HepG2 (cell line): ENCODE measurements at regions not wholly inside any gene's neighbourhood (a gene's known extent, or its start where the extent isn't known, plus 50 kb on each side); places are given as distances from the start of the nearest gene placed in this dataset.

Experiments used
- ATAC-seq: fragments of 200-7000 bp; cut with Tn5 transposase; 3 replicates; pipeline ENCODE4 v1.9.1; 2020; ENCODE audit warnings: mild to moderate bottlenecking, moderate library complexity
- BruUV-seq: library from RNA; stranded (reverse); fragments of 400-500 nt; replicated peaks from 2 replicates; lab custom pipeline; 2021; lab: Mats Ljungman, UMichigan
- CTCF ChIA-PET: fragments of 300-600 bp; formaldehyde crosslinking; extraction: SDS; loops from one replicate; lab custom pipeline; 2021; ENCODE audit warnings: low total read pairs, inconsistent platforms, low intra/inter-chr PET ratio; lab: Yijun Ruan, JAX
- POLR2A ChIA-PET: fragments of 350-600 bp; sonication (Branson Sonifier 250); formaldehyde crosslinking; loops from one replicate; lab custom pipeline; 2020; ENCODE audit warnings: antibody characterized with exemption, inconsistent platforms; lab: Yijun Ruan, JAX
- DNase-seq: peaks from one replicate; pipeline ENCODE4 v3.0.0-alpha.2; 2015; ENCODE audit warnings: low spot score
- FAIRE-seq: peaks from 3 replicates; lab custom pipeline; 2011; peaks lifted over from hg19 to GRCh38; lab: Jason Lieb, UNC
- H2AFZ ChIP-seq: one replicate; pipeline ENCODE4 v1.6.1; 2011; ENCODE audit warnings: low read length, inconsistent platforms
- H3K27ac ChIP-seq: fragments of 300-600 bp; 3 replicates; pipeline ENCODE4 v1.8.0; 2011; ENCODE audit warnings: mixed run types, mild to moderate bottlenecking, mixed read lengths, low read length, inconsistent platforms; ENCODE audit not compliant: insufficient read depth; ENCODE audit errors: extremely low read length
- H3K27me3 ChIP-seq, 2 experiments: fragments of 200-600 bp in 1 of 2; 2 replicates in 1 of 2; 3 replicates in 1 of 2; pipeline versions ENCODE4 v1.6.0 to v1.8.0; 2011; ENCODE audit warnings: low read length in 2 of 2, mild to moderate bottlenecking in 2 of 2, moderate library complexity in 2 of 2, inconsistent platforms in 1 of 2; ENCODE audit not compliant: insufficient read depth in 2 of 2, control insufficient read depth in 1 of 2
- H3K36me3 ChIP-seq, 2 experiments: fragments of 200-600 bp in 1 of 2; replicated peaks in 1 of 2; 2 replicates in 1 of 2; 3 replicates in 1 of 2; pipeline versions ENCODE4 v1.5.1 to v1.8.0; 2011; ENCODE audit warnings: low read length in 2 of 2, inconsistent platforms in 1 of 2; ENCODE audit not compliant: insufficient read depth in 2 of 2, control insufficient read depth in 1 of 2
- H3K4me1 ChIP-seq: 2 replicates; pipeline ENCODE4 v1.5.1; 2012; ENCODE audit warnings: low read length, inconsistent platforms; ENCODE audit not compliant: insufficient read depth
- H3K4me2 ChIP-seq: 2 replicates; pipeline ENCODE4 v1.6.0; 2011; ENCODE audit warnings: low read depth, low read length, inconsistent platforms
- H3K4me3 ChIP-seq, 3 experiments: fragments of 200-600 bp in 1 of 3; sonication (generic), shearing (Covaris generic) in 1 of 3; replicated peaks in 1 of 3; 2 replicates each; pipeline ENCODE4 v1.5.1; 2011 to 2016; ENCODE audit warnings: low read length in 3 of 3, inconsistent platforms in 2 of 3, low read depth in 2 of 3, mild to moderate bottlenecking in 2 of 3, control low read depth in 1 of 3, mixed read lengths in 1 of 3; ENCODE audit not compliant: insufficient read depth in 1 of 3
- H3K79me2 ChIP-seq: one replicate; pipeline ENCODE4 v1.6.1; 2011; ENCODE audit warnings: low read length, inconsistent platforms; ENCODE audit not compliant: insufficient read depth
- H3K9ac ChIP-seq: 2 replicates; pipeline ENCODE4 v1.6.0; 2011; ENCODE audit warnings: mild to moderate bottlenecking, low read depth, low read length, inconsistent platforms; ENCODE audit not compliant: insufficient read depth
- H3K9me3 ChIP-seq: 2 replicates; pipeline ENCODE4 v1.5.1; 2012; ENCODE audit warnings: mild to moderate bottlenecking, low read length
- H4K20me1 ChIP-seq: 2 replicates; pipeline ENCODE4 v1.6.0; 2011; ENCODE audit warnings: inconsistent platforms, mild to moderate bottlenecking, low read length, moderate library complexity; ENCODE audit not compliant: insufficient read depth
- NRL ChIP-seq: sonication (generic); formaldehyde crosslinking; IDR thresholded peaks from 2 replicates; pipeline ENCODE4 v1.5.0; 2020; ENCODE audit warnings: missing genetic modification reagents, mild to moderate bottlenecking, moderate library complexity, borderline replicate concordance
- SSRP1 ChIP-seq: IDR thresholded peaks from 2 replicates; pipeline ENCODE4 v1.6.1; 2016; ENCODE audit warnings: control low read depth
- TOPORS ChIP-seq: sonication (generic); formaldehyde crosslinking; IDR thresholded peaks from 2 replicates; pipeline ENCODE4 v1.8.0; 2023; ENCODE audit warnings: mild to moderate bottlenecking, missing genetic modification reagents
- WIZ ChIP-seq: sonication (generic); formaldehyde crosslinking; IDR thresholded peaks from 2 replicates; pipeline ENCODE4 v1.5.1; 2020; ENCODE audit warnings: mild to moderate bottlenecking, missing genetic modification reagents
- ZNF615 ChIP-seq: sonication (generic); formaldehyde crosslinking; IDR thresholded peaks from 2 replicates; pipeline ENCODE4 v1.5.0; 2020; ENCODE audit warnings: mild to moderate bottlenecking, missing genetic modification reagents, borderline replicate concordance
- ZNF775 ChIP-seq: sonication (generic); formaldehyde crosslinking; IDR thresholded peaks from 2 replicates; pipeline ENCODE4 v1.4.0; 2020; ENCODE audit warnings: missing genetic modification reagents, mild to moderate bottlenecking, moderate library complexity, borderline replicate concordance
- ZNF850 ChIP-seq: sonication (generic); formaldehyde crosslinking; conservative IDR thresholded peaks from 2 replicates; pipeline ENCODE4 v1.9.0; 2021; ENCODE audit warnings: mild to moderate bottlenecking, missing genetic modification reagents
- WGBS: methylation state at CpG from one replicate; pipeline ENCODE4 v1.1.6; 2017; ENCODE audit warnings: low lambda C conversion rate; 5-methylcytosine and 5-hydroxymethylcytosine counted together
- in situ Hi-C: cut with HindIII; loops from 2 replicates; pipeline ENCODE4 v1.10.0; 2017; ENCODE audit warnings: low pct_unique_long_range_greater_than_20kb; ENCODE audit not compliant: extremely low pct_ligation_motif_present
- intact Hi-C: fragments of 100-400 bp; cut with micrococcal nuclease; formaldehyde crosslinking; loops from one replicate; pipeline ENCODE4 v1.10.0; 2022; ENCODE audit not compliant: unreplicated experiment
- TF ChIP-seq, protein P1 (sequence below): sonication (generic); IDR thresholded peaks from 2 replicates; pipeline ENCODE4 v1.6.1; 2016; ENCODE audit warnings: low read depth, borderline replicate concordance
- TF ChIP-seq, protein P2 (sequence below): sonication (generic); formaldehyde crosslinking; IDR thresholded peaks from 2 replicates; pipeline ENCODE4 v1.4.0; 2020; ENCODE audit warnings: mild to moderate bottlenecking, low read depth, missing genetic modification reagents
- TF ChIP-seq, protein P3 (sequence below): IDR thresholded peaks from 2 replicates; pipeline ENCODE4 v1.6.1; 2016; ENCODE audit warnings: mild to moderate bottlenecking, missing biosample characterization, missing genetic modification reagents
- TF ChIP-seq, protein P4 (sequence below): sonication (generic); formaldehyde crosslinking; IDR thresholded peaks from 2 replicates; pipeline ENCODE4 v1.4.0; 2020; ENCODE audit warnings: missing genetic modification reagents, mild to moderate bottlenecking, borderline replicate concordance

DNA sequence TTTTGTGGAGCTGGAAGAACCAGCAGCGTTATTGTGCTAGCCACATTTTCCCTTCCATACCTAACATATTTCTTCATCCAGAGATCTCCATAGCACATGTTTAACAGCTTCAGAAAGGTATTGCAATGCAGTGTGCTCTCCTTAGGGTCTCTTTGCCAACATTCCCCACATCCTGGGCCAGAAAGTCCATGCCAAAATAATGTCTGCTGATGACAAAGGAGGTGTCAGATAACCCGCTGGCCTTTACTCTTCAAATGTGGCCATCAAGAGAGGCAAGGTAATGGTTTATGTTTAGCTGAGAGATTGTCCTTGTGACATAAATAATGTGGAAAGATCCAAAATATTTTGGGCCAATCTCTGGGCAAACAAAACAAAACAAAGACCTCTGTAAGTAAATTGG, 1027.7 kb downstream of the NLGN4Y start (continued):
- no peak for TF ChIP-seq SSRP1

DNA sequence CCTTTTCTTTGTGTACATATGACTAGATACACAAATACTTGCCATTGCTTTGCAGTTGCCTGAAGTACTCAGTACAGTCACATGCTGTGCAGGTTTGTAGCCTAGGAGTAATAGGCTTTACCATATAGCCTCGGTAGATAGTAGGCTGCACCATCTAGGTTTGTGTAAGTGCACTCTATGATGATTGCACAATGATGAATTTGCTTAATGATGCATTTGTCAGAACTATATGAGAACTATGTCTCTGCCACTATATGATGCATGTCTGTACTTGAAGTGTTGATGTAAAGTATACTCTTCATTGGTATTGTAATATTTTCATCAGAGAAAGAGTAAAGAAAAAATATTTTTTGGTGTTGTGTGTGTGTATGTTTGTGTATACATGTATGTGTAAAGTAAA, 1030.7 kb downstream of the NLGN4Y start:
- ChIA-PET POLR2A (no interaction called here), CTCF (no interaction called here)
- DNase-seq, result no peak
- BruUV-seq, result no TSS peak
- Histone ChIP-seq H3K9me3 (no peaks in the 10 kb centered on the region), H4K20me1 (no peaks in the 10 kb centered on the region)
- TF ChIP-seq TOPORS (CRISPR knock-in tag) (no peak), NRL (no peak), WIZ (CRISPR knock-in tag) (no peak), ZNF850 (CRISPR knock-in tag) (no peak), ZNF775 (CRISPR knock-in tag) (no peak), ZNF615 (CRISPR knock-in tag) (no peak)
- TF ChIP-seq, protein P1, sequence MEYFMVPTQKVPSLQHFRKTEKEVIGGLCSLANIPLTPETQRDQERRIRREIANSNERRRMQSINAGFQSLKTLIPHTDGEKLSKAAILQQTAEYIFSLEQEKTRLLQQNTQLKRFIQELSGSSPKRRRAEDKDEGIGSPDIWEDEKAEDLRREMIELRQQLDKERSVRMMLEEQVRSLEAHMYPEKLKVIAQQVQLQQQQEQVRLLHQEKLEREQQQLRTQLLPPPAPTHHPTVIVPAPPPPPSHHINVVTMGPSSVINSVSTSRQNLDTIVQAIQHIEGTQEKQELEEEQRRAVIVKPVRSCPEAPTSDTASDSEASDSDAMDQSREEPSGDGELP, result no peak
- TF ChIP-seq, protein P2, sequence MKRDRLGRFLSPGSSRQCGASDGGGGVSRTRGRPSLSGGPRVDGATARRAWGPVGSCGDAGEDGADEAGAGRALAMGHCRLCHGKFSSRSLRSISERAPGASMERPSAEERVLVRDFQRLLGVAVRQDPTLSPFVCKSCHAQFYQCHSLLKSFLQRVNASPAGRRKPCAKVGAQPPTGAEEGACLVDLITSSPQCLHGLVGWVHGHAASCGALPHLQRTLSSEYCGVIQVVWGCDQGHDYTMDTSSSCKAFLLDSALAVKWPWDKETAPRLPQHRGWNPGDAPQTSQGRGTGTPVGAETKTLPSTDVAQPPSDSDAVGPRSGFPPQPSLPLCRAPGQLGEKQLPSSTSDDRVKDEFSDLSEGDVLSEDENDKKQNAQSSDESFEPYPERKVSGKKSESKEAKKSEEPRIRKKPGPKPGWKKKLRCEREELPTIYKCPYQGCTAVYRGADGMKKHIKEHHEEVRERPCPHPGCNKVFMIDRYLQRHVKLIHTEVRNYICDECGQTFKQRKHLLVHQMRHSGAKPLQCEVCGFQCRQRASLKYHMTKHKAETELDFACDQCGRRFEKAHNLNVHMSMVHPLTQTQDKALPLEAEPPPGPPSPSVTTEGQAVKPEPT, result no peak
- TF ChIP-seq, protein P3, sequence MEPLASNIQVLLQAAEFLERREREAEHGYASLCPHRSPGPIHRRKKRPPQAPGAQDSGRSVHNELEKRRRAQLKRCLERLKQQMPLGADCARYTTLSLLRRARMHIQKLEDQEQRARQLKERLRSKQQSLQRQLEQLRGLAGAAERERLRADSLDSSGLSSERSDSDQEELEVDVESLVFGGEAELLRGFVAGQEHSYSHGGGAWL, result no peak
- TF ChIP-seq, protein P4, sequence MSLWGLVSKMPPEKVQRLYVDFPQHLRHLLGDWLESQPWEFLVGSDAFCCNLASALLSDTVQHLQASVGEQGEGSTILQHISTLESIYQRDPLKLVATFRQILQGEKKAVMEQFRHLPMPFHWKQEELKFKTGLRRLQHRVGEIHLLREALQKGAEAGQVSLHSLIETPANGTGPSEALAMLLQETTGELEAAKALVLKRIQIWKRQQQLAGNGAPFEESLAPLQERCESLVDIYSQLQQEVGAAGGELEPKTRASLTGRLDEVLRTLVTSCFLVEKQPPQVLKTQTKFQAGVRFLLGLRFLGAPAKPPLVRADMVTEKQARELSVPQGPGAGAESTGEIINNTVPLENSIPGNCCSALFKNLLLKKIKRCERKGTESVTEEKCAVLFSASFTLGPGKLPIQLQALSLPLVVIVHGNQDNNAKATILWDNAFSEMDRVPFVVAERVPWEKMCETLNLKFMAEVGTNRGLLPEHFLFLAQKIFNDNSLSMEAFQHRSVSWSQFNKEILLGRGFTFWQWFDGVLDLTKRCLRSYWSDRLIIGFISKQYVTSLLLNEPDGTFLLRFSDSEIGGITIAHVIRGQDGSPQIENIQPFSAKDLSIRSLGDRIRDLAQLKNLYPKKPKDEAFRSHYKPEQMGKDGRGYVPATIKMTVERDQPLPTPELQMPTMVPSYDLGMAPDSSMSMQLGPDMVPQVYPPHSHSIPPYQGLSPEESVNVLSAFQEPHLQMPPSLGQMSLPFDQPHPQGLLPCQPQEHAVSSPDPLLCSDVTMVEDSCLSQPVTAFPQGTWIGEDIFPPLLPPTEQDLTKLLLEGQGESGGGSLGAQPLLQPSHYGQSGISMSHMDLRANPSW, result no peak
- TF ChIP-seq, all 625 proteins: peak for 0
- ATAC-seq, result no peak
- H3K4me1 ChIP-seq, result no peaks in the 10 kb centered on the region
- no peaks in the 10 kb centered on the region for H3K27me3 ChIP-seq
- H3K9ac ChIP-seq, result no peak overlapping the region
- H2AFZ ChIP-seq, result no peak overlapping the region
- intact Hi-C loops (no loop called here), in situ Hi-C loops (no loop called here)
- no peak for FAIRE-seq
- H3K79me2 ChIP-seq, result no peaks in the 10 kb centered on the region
- no peak overlapping the region for H3K27ac ChIP-seq
- H3K4me3 ChIP-seq, result no peak overlapping the region
- 0% methylated on average over 1 of the region's 1 CpG for WGBS
- no peak overlapping the region for H3K4me2 ChIP-seq
- no peaks in the 10 kb centered on the region for H3K36me3 ChIP-seq
